Natural killer cell treated with Interleukin-12 subunit alpha and Interleukin-12 subunit beta and Interleukin-15 and Interleukin-18, amount 100 ng/mL, for 72 hours (primary cell): ENCODE measurements at regions not wholly inside any gene's neighbourhood (a gene's known extent, or its start where the extent isn't known, plus 50 kb on each side); places are given as distances from the start of the nearest gene placed in this dataset.

Experiments
- ATAC-seq, 2 donors: fragments of 150-1000 bp; cut with Tn5 transposase in 1 of 2; sonication (Bioruptor Pico), chemical (Tn5 transposase) in 1 of 2; 2 replicates each; pipeline ENCODE4 v1.10.0; 2021
- DNase-seq: peaks from one replicate; pipeline ENCODE4 v3.0.0; 2022; ENCODE audit warnings: low spot score
- H3K27ac Mint-ChIP-seq, 2 donors: 1 replicate in 1 of 2; 2 replicates in 1 of 2; pipeline ENCODE4 v1.8.0; 2022; ENCODE audit warnings: mixed read lengths in 2 of 2, mild to moderate bottlenecking in 1 of 2, moderate library complexity in 1 of 2
- H3K27me3 Mint-ChIP-seq, 2 donors: 1 replicate in 1 of 2; 2 replicates in 1 of 2; pipeline ENCODE4 v1.8.0; 2022; ENCODE audit warnings: mixed read lengths in 2 of 2
- H3K36me3 Mint-ChIP-seq: one replicate; pipeline ENCODE4 v1.8.0; 2022; ENCODE audit warnings: mixed read lengths
- H3K4me1 Mint-ChIP-seq, 2 donors: 1 replicate in 1 of 2; 2 replicates in 1 of 2; pipeline ENCODE4 v1.8.0; 2022; ENCODE audit warnings: low read depth in 2 of 2, mixed read lengths in 2 of 2, mild to moderate bottlenecking in 1 of 2
- H3K4me3 Mint-ChIP-seq: one replicate; pipeline ENCODE4 v1.8.0; 2022; ENCODE audit warnings: mixed read lengths
- H3K9me3 Mint-ChIP-seq: 2 replicates; pipeline ENCODE4 v1.8.0; 2022; ENCODE audit warnings: mixed read lengths

- Mint-ChIP-seq H3K4me1 (no peaks in the 10 kb centered on the region), H3K27me3 (no peaks in the 10 kb centered on the region), H3K4me3 (no peak overlapping the region), H3K9me3 (peaks cover 11% of the 10 kb centered on the region), H3K27ac (no peak overlapping the region), H3K36me3 (peaks cover 5% of the 10 kb centered on the region)
- DNase-seq (no peak), ATAC-seq (no peak)
Measured at GRCh38 chr6:66883453-66883852, 1176.4 kb upstream of the EYS start.

GRCh38 chr6:66866801-66867200 lies 1159.8 kb upstream of the EYS start:
- no peak for ATAC-seq
- no peak overlapping the region for H3K4me3 Mint-ChIP-seq
- H3K36me3 Mint-ChIP-seq, result no peaks in the 10 kb centered on the region
- H3K4me1 Mint-ChIP-seq, result no peaks in the 10 kb centered on the region
- no peak overlapping the region for H3K27ac Mint-ChIP-seq
- DNase-seq, result no peak
- H3K9me3 Mint-ChIP-seq, result peaks cover 10% of the 10 kb centered on the region
- no peaks in the 10 kb centered on the region for H3K27me3 Mint-ChIP-seq

- ATAC-seq (no peak), DNase-seq (no peak)
- H3K9me3 Mint-ChIP-seq, result peaks cover 10% of the 10 kb centered on the region
- no peak overlapping the region for H3K4me3 Mint-ChIP-seq
- no peak overlapping the region for H3K27ac Mint-ChIP-seq
- no peaks in the 10 kb centered on the region for H3K4me1 Mint-ChIP-seq
- no peaks in the 10 kb centered on the region for H3K36me3 Mint-ChIP-seq
- H3K27me3 Mint-ChIP-seq, result no peaks in the 10 kb centered on the region
Measured at GRCh38 chr6:66865771-66866170, 1158.7 kb upstream of the EYS start.

- no peak for DNase-seq
- Mint-ChIP-seq H3K9me3 (peaks cover 15% of the 10 kb centered on the region), H3K27ac (no peak overlapping the region), H3K4me1 (no peaks in the 10 kb centered on the region), H3K36me3 (no peaks in the 10 kb centered on the region), H3K4me3 (no peak overlapping the region), H3K27me3 (no peaks in the 10 kb centered on the region)
- ATAC-seq, result no peak
Measured at GRCh38 chr6:66861007-66861541, 1154.0 kb upstream of the EYS start.

GRCh38 chr6:66860328-66860727 lies 1153.3 kb upstream of the EYS start:
- no peak overlapping the region for H3K27ac Mint-ChIP-seq
- DNase-seq, result no peak
- H3K4me3 Mint-ChIP-seq, result no peak overlapping the region
- ATAC-seq, result no peak
- peaks cover 16% of the 10 kb centered on the region for H3K9me3 Mint-ChIP-seq
- H3K36me3 Mint-ChIP-seq, result no peaks in the 10 kb centered on the region
- no peaks in the 10 kb centered on the region for H3K4me1 Mint-ChIP-seq
- no peaks in the 10 kb centered on the region for H3K27me3 Mint-ChIP-seq

GRCh38 chr6:66858196-66858595 lies 1151.2 kb upstream of the EYS start:
- Mint-ChIP-seq H3K4me1 (no peaks in the 10 kb centered on the region), H3K4me3 (no peak overlapping the region), H3K9me3 (peaks cover 19% of the 10 kb centered on the region), H3K36me3 (no peaks in the 10 kb centered on the region), H3K27ac (no peak overlapping the region), H3K27me3 (no peaks in the 10 kb centered on the region)
- no peak for DNase-seq
- no peak for ATAC-seq

DNA sequence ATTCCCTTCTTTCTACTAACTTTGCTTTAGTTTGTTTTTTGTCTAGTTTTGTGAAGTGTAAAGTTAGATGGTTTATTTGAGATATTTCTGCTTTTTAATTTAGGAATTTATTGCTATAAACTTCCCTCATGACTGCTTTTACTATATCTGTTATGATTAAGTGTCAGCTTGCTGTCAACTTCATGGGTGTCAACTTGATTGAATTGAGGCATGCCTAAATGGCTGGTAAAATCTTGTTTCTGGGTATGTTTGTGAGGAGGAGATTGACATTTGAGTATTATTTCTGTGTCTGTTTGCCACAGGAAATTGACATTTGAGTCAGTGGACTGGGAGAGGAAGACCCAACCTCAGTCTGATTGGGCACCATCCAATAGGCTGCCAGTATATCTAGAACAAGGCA lies 1147.0 kb upstream of the EYS start:
- DNase-seq, result no peak
- Mint-ChIP-seq H3K27me3 (no peaks in the 10 kb centered on the region), H3K9me3 (peaks cover 24% of the 10 kb centered on the region), H3K27ac (no peak overlapping the region), H3K36me3 (no peaks in the 10 kb centered on the region), H3K4me1 (no peaks in the 10 kb centered on the region), H3K4me3 (no peak overlapping the region)
- no peak for ATAC-seq

DNA sequence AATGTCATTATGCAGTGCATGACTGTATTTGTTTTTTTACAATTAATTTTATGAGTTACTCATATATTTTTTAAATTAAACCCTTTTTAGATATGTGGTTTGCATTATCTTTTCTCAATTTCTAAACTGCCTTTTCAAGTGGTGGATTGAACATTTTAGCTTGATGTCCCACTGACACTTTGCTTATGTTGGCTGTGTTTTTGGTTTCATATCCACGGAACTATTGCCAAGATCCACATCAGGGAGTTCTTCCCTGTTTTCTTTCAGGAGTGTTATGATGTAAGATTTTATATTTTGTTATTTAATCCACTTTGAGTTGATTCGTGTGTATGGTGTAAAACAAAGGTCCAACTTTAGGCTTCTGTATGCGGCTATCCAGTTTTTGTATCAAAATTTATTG lies 1144.9 kb upstream of the EYS start:
- Mint-ChIP-seq H3K4me3 (no peak overlapping the region), H3K9me3 (peaks cover 27% of the 10 kb centered on the region), H3K27me3 (no peaks in the 10 kb centered on the region), H3K27ac (no peak overlapping the region), H3K36me3 (no peaks in the 10 kb centered on the region), H3K4me1 (no peaks in the 10 kb centered on the region)
- no peak for ATAC-seq
- no peak for DNase-seq

- no peak for ATAC-seq
- no peaks in the 10 kb centered on the region for H3K36me3 Mint-ChIP-seq
Measured at GRCh38 chr6:66849843-66850242, 1142.8 kb upstream of the EYS start.

DNA sequence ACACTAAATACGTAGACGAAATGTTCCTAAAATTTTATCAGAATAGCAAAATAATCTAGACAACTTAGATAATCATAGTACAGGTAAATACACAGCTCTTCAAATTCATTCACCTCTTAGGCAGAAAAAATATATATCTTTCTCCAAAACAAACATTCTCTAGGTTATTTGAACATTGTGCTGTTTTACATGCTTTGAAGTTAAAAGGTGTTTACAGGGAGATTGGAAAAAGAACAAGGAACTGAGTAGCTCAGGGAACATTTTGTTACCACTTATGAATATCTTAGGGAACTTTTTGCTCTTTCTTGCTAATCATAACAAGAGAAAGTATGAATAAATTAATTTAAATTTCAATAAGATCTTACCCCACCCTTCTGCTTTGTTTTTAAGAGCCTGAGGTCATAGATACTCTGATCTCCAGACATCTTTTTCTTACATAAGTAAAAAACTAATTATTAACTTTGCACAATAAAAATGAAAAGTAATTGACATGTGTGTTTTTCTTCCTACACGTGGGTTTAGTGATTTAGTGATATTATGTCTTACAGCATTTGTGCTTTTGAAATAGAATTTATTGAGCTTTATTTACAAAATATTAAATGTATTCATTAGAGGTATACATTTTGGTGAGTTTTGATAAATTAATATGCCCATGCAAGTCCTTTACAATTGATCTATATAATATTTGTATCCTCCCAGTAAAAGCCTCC lies 1141.4 kb upstream of the EYS start:
- no peaks in the 10 kb centered on the region for H3K4me1 Mint-ChIP-seq
- H3K9me3 Mint-ChIP-seq, result peaks cover 16% of the 10 kb centered on the region
- H3K4me3 Mint-ChIP-seq, result no peak overlapping the region
- DNase-seq, result no peak
- no peaks in the 10 kb centered on the region for H3K27me3 Mint-ChIP-seq
- H3K36me3 Mint-ChIP-seq, result no peaks in the 10 kb centered on the region
- no peak overlapping the region for H3K27ac Mint-ChIP-seq
- no peak for ATAC-seq

More at GRCh38 chr6:66849843-66850242, 1142.8 kb upstream of the EYS start:
- no peak overlapping the region for H3K4me3 Mint-ChIP-seq
- no peak for DNase-seq
- peaks cover 19% of the 10 kb centered on the region for H3K9me3 Mint-ChIP-seq
- H3K4me1 Mint-ChIP-seq, result no peaks in the 10 kb centered on the region
- no peaks in the 10 kb centered on the region for H3K27me3 Mint-ChIP-seq
- H3K27ac Mint-ChIP-seq, result no peak overlapping the region

DNA sequence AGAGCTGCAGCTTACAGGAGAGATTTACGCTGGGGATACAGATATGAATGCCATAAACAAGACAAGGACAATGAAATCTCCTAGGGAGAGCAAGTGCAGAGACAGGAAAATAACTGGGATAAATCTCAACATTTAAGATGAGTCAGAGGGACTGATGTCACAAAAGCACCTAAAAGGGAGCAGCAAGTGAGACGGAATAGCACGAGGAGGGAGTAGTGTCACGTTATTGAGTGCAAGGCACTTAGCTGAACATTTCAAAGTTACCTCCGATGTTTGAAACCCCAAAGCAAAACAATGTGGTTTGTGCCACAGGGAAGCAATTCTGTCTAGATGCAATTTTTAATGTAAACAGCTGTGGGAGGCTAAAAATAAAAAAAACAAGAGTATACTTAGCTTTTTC lies 1131.7 kb upstream of the EYS start:
- no peak overlapping the region for H3K27ac Mint-ChIP-seq
- no peak overlapping the region for H3K4me3 Mint-ChIP-seq
- H3K27me3 Mint-ChIP-seq, result no peaks in the 10 kb centered on the region
- peaks cover 18% of the 10 kb centered on the region for H3K36me3 Mint-ChIP-seq
- DNase-seq (no peak), ATAC-seq (no peak)
- H3K4me1 Mint-ChIP-seq, result no peaks in the 10 kb centered on the region
- peaks cover 18% of the 10 kb centered on the region for H3K9me3 Mint-ChIP-seq

DNA sequence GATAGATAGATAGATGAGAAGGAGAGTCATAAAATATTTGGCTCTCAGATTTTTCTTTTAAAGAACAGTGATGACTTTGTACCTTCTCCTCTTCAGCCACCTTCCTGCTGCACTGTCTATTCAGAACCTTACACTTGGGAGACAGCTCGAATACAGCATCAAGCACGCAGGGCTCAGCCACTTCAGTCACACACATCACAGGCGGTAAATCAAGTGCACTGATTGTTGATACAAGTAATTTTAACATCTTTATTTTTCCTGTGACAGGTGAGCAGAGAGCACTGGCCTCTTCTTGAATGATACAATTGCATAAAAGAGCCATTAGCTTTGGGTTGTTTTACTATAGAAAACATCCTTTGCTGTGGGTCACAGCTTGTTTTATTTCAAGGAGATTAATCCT lies 1118.5 kb upstream of the EYS start:
- no peak overlapping the region for H3K27ac Mint-ChIP-seq
- no peak for DNase-seq
- H3K4me1 Mint-ChIP-seq, result no peaks in the 10 kb centered on the region
- no peaks in the 10 kb centered on the region for H3K27me3 Mint-ChIP-seq
- no peak overlapping the region for H3K4me3 Mint-ChIP-seq
- no peak for ATAC-seq
- H3K36me3 Mint-ChIP-seq, result no peaks in the 10 kb centered on the region
- peaks cover 17% of the 10 kb centered on the region for H3K9me3 Mint-ChIP-seq

GRCh38 chr6:66814156-66814555 lies 1107.1 kb upstream of the EYS start:
- DNase-seq (no peak), ATAC-seq (no peak)
- no peak overlapping the region for H3K27ac Mint-ChIP-seq
- no peak overlapping the region for H3K4me3 Mint-ChIP-seq
- no peaks in the 10 kb centered on the region for H3K4me1 Mint-ChIP-seq
- H3K9me3 Mint-ChIP-seq, result peaks cover 7% of the 10 kb centered on the region
- H3K36me3 Mint-ChIP-seq, result peaks cover 5% of the 10 kb centered on the region
- no peaks in the 10 kb centered on the region for H3K27me3 Mint-ChIP-seq

- Mint-ChIP-seq H3K9me3 (peaks cover 10% of the 10 kb centered on the region), H3K27ac (no peak overlapping the region)
Measured at GRCh38 chr6:66808771-66809170, 1101.7 kb upstream of the EYS start.

DNA sequence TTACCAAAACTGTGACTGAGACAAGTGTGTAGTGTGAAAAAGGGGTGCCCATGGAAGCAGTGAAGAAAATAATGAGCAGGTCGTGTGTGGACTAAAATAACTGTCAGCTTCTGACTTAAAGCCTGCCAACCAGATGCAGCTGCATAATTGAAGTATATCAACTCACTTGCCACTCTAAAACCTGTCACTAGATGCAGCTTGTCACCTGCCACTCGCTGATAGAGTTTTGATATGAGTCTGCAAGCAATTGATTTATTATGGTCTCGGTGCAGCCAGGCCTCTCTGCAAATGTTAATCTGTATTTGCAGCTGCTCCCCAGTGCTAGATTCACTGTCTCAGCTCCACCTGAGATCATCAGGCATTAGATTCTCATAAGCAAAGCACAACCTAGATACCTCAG lies 1090.0 kb upstream of the EYS start:
- H3K4me1 Mint-ChIP-seq, result no peaks in the 10 kb centered on the region
- H3K27ac Mint-ChIP-seq, result no peak overlapping the region
- H3K36me3 Mint-ChIP-seq, result no peaks in the 10 kb centered on the region
- DNase-seq (no peak), ATAC-seq (no peak)
- no peaks in the 10 kb centered on the region for H3K27me3 Mint-ChIP-seq
- H3K9me3 Mint-ChIP-seq, result peaks cover 6% of the 10 kb centered on the region
- H3K4me3 Mint-ChIP-seq, result no peak overlapping the region

More at GRCh38 chr6:66808771-66809170, 1101.7 kb upstream of the EYS start:
- H3K36me3 Mint-ChIP-seq, result no peaks in the 10 kb centered on the region
- H3K4me3 Mint-ChIP-seq, result no peak overlapping the region
- DNase-seq, result no peak
- no peaks in the 10 kb centered on the region for H3K27me3 Mint-ChIP-seq
- no peak for ATAC-seq
- H3K4me1 Mint-ChIP-seq, result no peaks in the 10 kb centered on the region
